GM12891 (cell line): ENCODE measurements at regions not wholly inside any gene's neighbourhood (a gene's known extent, or its start where the extent isn't known, plus 50 kb on each side); places are given as distances from the start of the nearest gene placed in this dataset.

Source experiments
- POLR2A ChIP-seq: IDR thresholded peaks from 2 replicates; pipeline ENCODE4 v1.6.1; 2011; ENCODE audit warnings: low read depth, low read length, control low read depth
- POLR2AphosphoS5 ChIP-seq: IDR thresholded peaks from 2 replicates; pipeline ENCODE4 v1.6.1; 2011; ENCODE audit warnings: low read depth, low read length, control low read depth
- SPI1 ChIP-seq: IDR thresholded peaks from 2 replicates; pipeline ENCODE4 v1.6.1; 2011; ENCODE audit warnings: low read depth, low read length, control low read depth

DNA sequence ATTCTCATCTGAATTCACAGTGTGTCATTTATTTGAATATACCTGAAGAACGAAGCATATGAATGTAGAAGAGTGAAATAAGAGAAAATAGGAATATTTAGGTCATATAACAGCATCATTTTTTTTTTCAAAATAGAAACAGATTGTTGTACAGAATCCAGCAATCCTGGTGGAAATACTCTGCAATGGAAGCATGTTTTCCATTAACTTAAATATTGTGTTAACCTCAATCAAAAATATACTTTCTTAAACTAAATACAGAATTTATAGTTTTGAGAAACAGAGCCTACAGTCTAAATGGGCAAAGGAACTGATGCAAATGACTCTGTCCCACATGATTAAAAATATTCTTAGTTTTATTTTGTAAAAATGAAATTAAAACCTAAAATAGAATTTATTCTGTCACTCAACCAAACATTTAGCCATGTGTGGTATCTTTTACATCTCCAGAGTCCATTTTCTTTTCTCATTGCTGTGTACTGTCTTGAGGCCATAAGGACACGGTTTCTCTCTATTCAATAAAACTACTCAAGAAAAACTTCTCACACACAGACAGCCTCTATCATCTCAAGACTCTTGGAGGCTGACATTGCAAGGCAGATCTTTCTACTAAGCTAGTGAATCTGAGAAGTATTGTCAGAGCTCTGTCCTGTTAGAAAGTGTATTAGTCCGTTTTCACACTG is 322.6 kb downstream of the LTN1 start:
- TF ChIP-seq SPI1 (no peak), POLR2AphosphoS5 (no peak), POLR2A (no peak)
